ENCODE measurements at regions not wholly inside any gene's neighbourhood (a gene's known extent, or its start where the extent isn't known, plus 50 kb on each side); places are given as distances from the start of the nearest gene placed in this dataset.

GRCh38 chr1:29679828-29680558 is 443.7 kb downstream of the PTPRU start:
- TF ChIP-seq CTCF (IDR thresholded peaks at IDR 0.05; ENCODE audit: low read depth, low read length, missing control alignments): no peak
- no peak for DNase-seq (ENCODE audit: low read depth)
- H3K4me3 ChIP-seq (ENCODE audit: low read depth, low read length): no peak overlapping the region

GRCh38 chr1:29679316-29679715 is 443.0 kb downstream of the PTPRU start:
- no peak for TF ChIP-seq CTCF (IDR thresholded peaks at IDR 0.05; ENCODE audit: low read depth, low read length, missing control alignments)
- H3K4me3 ChIP-seq (ENCODE audit: low read depth, low read length): no peak overlapping the region
- no peak for DNase-seq (ENCODE audit: low read depth)

GRCh38 chr1:29677028-29678024 is 441.0 kb downstream of the PTPRU start:
- H3K4me3 ChIP-seq (ENCODE audit: low read depth, low read length): no peak overlapping the region
- no peak for DNase-seq (ENCODE audit: low read depth)
- TF ChIP-seq CTCF (IDR thresholded peaks at IDR 0.05; ENCODE audit: low read depth, low read length, missing control alignments): no peak

- TF ChIP-seq CTCF (IDR thresholded peaks at IDR 0.05; ENCODE audit: low read depth, low read length, missing control alignments): no peak
- H3K4me3 ChIP-seq (ENCODE audit: low read depth, low read length): no peak overlapping the region
- no peak for DNase-seq (ENCODE audit: low read depth)
Observed at GRCh38 chr1:29676496-29676895, 440.2 kb downstream of the PTPRU start.

GRCh38 chr1:29675481-29676263 is 439.4 kb downstream of the PTPRU start:
- no peak for DNase-seq (ENCODE audit: low read depth)
- no peak for TF ChIP-seq CTCF (IDR thresholded peaks at IDR 0.05; ENCODE audit: low read depth, low read length, missing control alignments)
- no peak overlapping the region for H3K4me3 ChIP-seq (ENCODE audit: low read depth, low read length)

GRCh38 chr1:29674627-29675326 is 438.5 kb downstream of the PTPRU start:
- no peak for TF ChIP-seq CTCF (IDR thresholded peaks at IDR 0.05; ENCODE audit: low read depth, low read length, missing control alignments)
- no peak overlapping the region for H3K4me3 ChIP-seq (ENCODE audit: low read depth, low read length)
- no peak for DNase-seq (ENCODE audit: low read depth)
